GM12878 (cell line): ENCODE measurements at regions not wholly inside any gene's neighbourhood (a gene's known extent, or its start where the extent isn't known, plus 50 kb on each side); places are given as distances from the start of the nearest gene placed in this dataset.

Experiments
- ATAC-seq: fragments of 200-7000 bp; cut with Tn5 transposase; 3 replicates; pipeline ENCODE4 v1.9.1; 2020; ENCODE audit warnings: mild to moderate bottlenecking, moderate library complexity
- BruUV-seq: library from RNA; stranded (reverse); fragments of 400-500 nt; replicated peaks from 2 replicates; lab custom pipeline; 2021; lab: Mats Ljungman, UMichigan
- CTCF ChIA-PET: fragments of 300-600 bp; sonication (Branson Sonifier 250); formaldehyde crosslinking; extraction: SDS; loops from one replicate; lab custom pipeline; 2021; ENCODE audit warnings: inconsistent platforms; lab: Yijun Ruan, JAX
- POLR2A ChIA-PET: fragments of 350-600 bp; formaldehyde crosslinking; extraction: SDS; loops from one replicate; lab custom pipeline; 2021; ENCODE audit warnings: inconsistent platforms; lab: Charles Lee
- RAD21 ChIA-PET: fragments of 300-600 bp; sonication (Branson Sonifier 250); formaldehyde crosslinking; loops from one replicate; lab custom pipeline; 2023; ENCODE audit warnings: antibody characterized with exemption; ENCODE audit not compliant: unreplicated experiment; lab: Charles Lee
- SMC1A ChIA-PET: fragments of 300-600 bp; sonication (Branson Sonifier 250); formaldehyde crosslinking; loops from one replicate; lab custom pipeline; 2023; ENCODE audit not compliant: unreplicated experiment, uncharacterized antibody; lab: Charles Lee
- DNase-seq: peaks from one replicate; pipeline ENCODE4 v3.0.0-alpha.2; 2011; ENCODE audit warnings: low read depth, low spot score
- FAIRE-seq: peaks from 3 replicates; lab custom pipeline; 2011; peaks lifted over from hg19 to GRCh38; lab: Jason Lieb, UNC
- H2AFZ ChIP-seq: 2 replicates; pipeline ENCODE4 v1.6.0; 2011; ENCODE audit warnings: low read depth, low read length, control low read depth; ENCODE audit not compliant: control insufficient read depth
- H3K27ac ChIP-seq: 2 replicates; pipeline ENCODE4 v1.5.1; 2011; ENCODE audit warnings: control low read depth; ENCODE audit not compliant: control insufficient read depth, insufficient read depth
- H3K27me3 ChIP-seq, 2 experiments: replicated peaks in 1 of 2; 2 replicates each; pipeline versions ENCODE4 v1.6.0 to v1.6.1; 2011; ENCODE audit warnings: low read length in 1 of 2; ENCODE audit not compliant: control insufficient read depth in 2 of 2, insufficient read depth in 2 of 2
- H3K36me3 ChIP-seq, 2 experiments: 2 replicates each; pipeline ENCODE4 v1.5.1; 2011; ENCODE audit warnings: low read length in 1 of 2; ENCODE audit not compliant: control insufficient read depth in 2 of 2, insufficient read depth in 2 of 2
- H3K4me1 ChIP-seq: 2 replicates; pipeline ENCODE4 v1.6.1; 2011; ENCODE audit warnings: mild to moderate bottlenecking, low read length, moderate library complexity, mixed read lengths; ENCODE audit not compliant: control insufficient read depth, insufficient read depth
- H3K4me2 ChIP-seq: 2 replicates; pipeline ENCODE4 v1.6.0; 2011; ENCODE audit warnings: control low read depth; ENCODE audit not compliant: control insufficient read depth, insufficient read depth
- H3K4me3 ChIP-seq: fragments of 200-600 bp; sonication (generic); 2 replicates; pipeline ENCODE4 v1.5.1; 2016
- H3K79me2 ChIP-seq: 2 replicates; pipeline ENCODE4 v1.6.0; 2011; ENCODE audit warnings: low read length; ENCODE audit not compliant: control insufficient read depth, insufficient read depth
- H3K9ac ChIP-seq: 2 replicates; pipeline ENCODE4 v1.8.0; 2011; ENCODE audit warnings: low read length, control low read depth, mixed read lengths; ENCODE audit not compliant: control insufficient read depth, insufficient read depth
- H3K9me3 ChIP-seq: replicated peaks from 3 replicates; pipeline ENCODE4 v1.5.1; 2011; ENCODE audit warnings: mild to moderate bottlenecking, low read length; ENCODE audit not compliant: control insufficient read depth, insufficient read depth
- H4K20me1 ChIP-seq: 2 replicates; pipeline ENCODE4 v1.6.0; 2011; ENCODE audit not compliant: control insufficient read depth, insufficient read depth
- BCL3 ChIP-seq: IDR thresholded peaks from 2 replicates; pipeline ENCODE4 v1.6.1; 2011; ENCODE audit warnings: borderline replicate concordance, low read depth, mild to moderate bottlenecking, moderate library complexity, low read length; ENCODE audit not compliant: insufficient read depth, poor library complexity, severe bottlenecking
- EP300 ChIP-seq, 2 experiments: fragments of 150-350 bp in 1 of 2; IDR thresholded peaks; 2 replicates each; pipeline ENCODE4 v1.6.1; 2011 to 2012; ENCODE audit warnings: low read depth in 2 of 2, low read length in 2 of 2, borderline replicate concordance in 1 of 2, improper control_type of control experiment in 1 of 2, inconsistent platforms in 1 of 2; ENCODE audit not compliant: control insufficient read depth in 1 of 2
- IKZF2 ChIP-seq, 2 experiments: fragments of 450-650 bp; IDR thresholded peaks; 2 replicates each; pipeline ENCODE4 v1.6.1; 2017; ENCODE audit warnings: mild to moderate bottlenecking in 2 of 2, moderate library complexity in 2 of 2
- POU2F2 ChIP-seq: IDR thresholded peaks from 3 replicates; pipeline ENCODE4 v1.6.1; 2011; ENCODE audit warnings: low read depth, mild to moderate bottlenecking, low read length, borderline replicate concordance
- SPI1 ChIP-seq: IDR thresholded peaks from 2 replicates; pipeline ENCODE4 v1.6.1; 2011; ENCODE audit warnings: low read depth, mild to moderate bottlenecking, low read length, moderate library complexity, borderline replicate concordance; ENCODE audit not compliant: insufficient read depth
- TCF7 ChIP-seq: IDR thresholded peaks from 2 replicates; pipeline ENCODE4 v1.6.1; 2014; ENCODE audit warnings: antibody characterized with exemption, borderline replicate concordance
- ZBTB33 ChIP-seq: fragments of 450-650 bp; IDR thresholded peaks from 2 replicates; pipeline ENCODE4 v1.6.1; 2017; ENCODE audit warnings: mild to moderate bottlenecking
- WGBS: methylation state at CpG from one replicate; pipeline ENCODE4 v1.1.6; 2016; ENCODE audit warnings: low lambda C conversion rate; ENCODE audit not compliant: insufficient replicate concordance, insufficient coverage; ENCODE audit errors: missing lambda C conversion rate; 5-methylcytosine and 5-hydroxymethylcytosine counted together
- in situ Hi-C: fragments of 300-500 bp; cut with MboI; formaldehyde crosslinking; loops from 9 replicates; pipeline ENCODE4 v1.14.3; 2018; ENCODE audit warnings: mixed read lengths
- intact Hi-C: fragments of 100-400 bp; cut with micrococcal nuclease; formaldehyde crosslinking; loops from one replicate; pipeline ENCODE4 v1.14.2; 2022; ENCODE audit not compliant: unreplicated experiment

- Histone ChIP-seq H3K27ac (no peak overlapping the region), H3K9ac (no peak overlapping the region), H3K9me3 (no peaks in the 10 kb centered on the region), H3K4me1 (no peaks in the 10 kb centered on the region), H2AFZ (no peak overlapping the region), H3K27me3 (no peaks in the 10 kb centered on the region), H3K79me2 (no peaks in the 10 kb centered on the region), H3K4me2 (no peak overlapping the region), H3K36me3 (no peaks in the 10 kb centered on the region), H4K20me1 (no peaks in the 10 kb centered on the region), H3K4me3 (no peak overlapping the region)
- FAIRE-seq (no peak), ATAC-seq (no peak), DNase-seq (no peak)
- intact Hi-C loops, result no loop called here
- TF ChIP-seq TCF7 (no peak), EP300 (IDR thresholded peaks at IDR 0.05; ENCODE audit: borderline replicate concordance in 1 of 2, control insufficient read depth in 1 of 2, low read depth in 2 of 2, low read length in 2 of 2) (no peak)
- POLR2A ChIA-PET, result no interaction called here
- in situ Hi-C loops, result no loop called here
- CTCF ChIA-PET, result interaction anchor here (0.6 kb wide), 1 partner anchor 166 kb away, joined by 3 read pairs; no protein-coding TSS in a partner anchor
- no TSS peak for BruUV-seq
- SMC1A ChIA-PET, result no interaction called here
- RAD21 ChIA-PET, result no interaction called here
- 0% methylated on average over 1 of the region's 1 CpG for WGBS
Observed at GRCh38 chr2:210884227-210884626, 327.8 kb downstream of the CPS1 start.

- intact Hi-C loops (no loop called here), in situ Hi-C loops (no loop called here)
- ATAC-seq, result no peak
- TF ChIP-seq POU2F2, result no peak
- TF ChIP-seq BCL3, result no peak
- no peak for TF ChIP-seq IKZF2 (IDR thresholded peaks at IDR 0.05)
- TF ChIP-seq EP300 (IDR thresholded peaks at IDR 0.05; ENCODE audit: borderline replicate concordance in 1 of 2, control insufficient read depth in 1 of 2, low read depth in 2 of 2, low read length in 2 of 2), result no peak
- TF ChIP-seq SPI1, result no peak
- TF ChIP-seq ZBTB33, result no peak
- Histone ChIP-seq H3K4me3 (no peak overlapping the region), H3K9me3 (no peaks in the 10 kb centered on the region), H3K79me2 (no peaks in the 10 kb centered on the region), H3K9ac (no peak overlapping the region), H2AFZ (no peak overlapping the region), H3K27me3 (no peaks in the 10 kb centered on the region), H3K4me1 (no peaks in the 10 kb centered on the region), H4K20me1 (no peaks in the 10 kb centered on the region), H3K27ac (no peak overlapping the region), H3K4me2 (no peak overlapping the region), H3K36me3 (no peaks in the 10 kb centered on the region)
- ChIA-PET SMC1A (no interaction called here), CTCF (interaction anchor here (0.7 to 0.9 kb wide), 2 partner anchors 11 to 310 kb away, joined by 3 read pairs; no protein-coding TSS in a partner anchor), POLR2A (no interaction called here), RAD21 (no interaction called here)
- no TSS peak for BruUV-seq
- DNase-seq, result no peak
- 16% methylated on average over 6 of the region's 6 CpGs for WGBS
- no peak for FAIRE-seq
Observed at GRCh38 chr2:210888035-210888434, 331.6 kb downstream of the CPS1 start.
